ENCODE measurements at regions not wholly inside any gene's neighbourhood (a gene's known extent, or its start where the extent isn't known, plus 50 kb on each side); places are given as distances from the start of the nearest gene placed in this dataset.

- DNase-seq (ENCODE audit: low spot score) (peak; percentile 53), ATAC-seq (peak; percentile 70)
- H3F3A ChIP-seq (replicated peaks; ENCODE audit: low read depth): no peaks in the 10 kb centered on the region
- peaks cover 9% of the 10 kb centered on the region for H3K9me2 ChIP-seq (ENCODE audit: insufficient read depth)
- Mint-ChIP-seq H3K4me1 (peaks cover 14% of the 10 kb centered on the region; the same call in 2 of the 3 replicates), H3K36me3 (ENCODE audit: low read depth) (peaks cover 15% of the 10 kb centered on the region), H3K4me3 (no peak overlapping the region), H3K9me3 (peaks cover 23% of the 10 kb centered on the region), H3K27me3 (ENCODE audit: insufficient read depth, low read depth, poor library complexity) (peaks cover 3% of the 10 kb centered on the region), H3K27ac (no peak overlapping the region)
- no peak overlapping the region for H2AFZ ChIP-seq
- no peaks in the 10 kb centered on the region for H4K20me1 ChIP-seq (replicated peaks; ENCODE audit: insufficient read depth)
- H3K36me3 ChIP-seq (ENCODE audit: insufficient read depth): no peaks in the 10 kb centered on the region
- no peak for TF ChIP-seq ZNF462 (CRISPR knock-in tag; IDR thresholded peaks at IDR 0.05)
- no peak for TF ChIP-seq ZNF331 (CRISPR knock-in tag; IDR thresholded peaks at IDR 0.05; ENCODE audit: low read depth)
- peak; percentile 84 for TF ChIP-seq REST (IDR thresholded peaks at IDR 0.05; ENCODE audit: unreplicated experiment)
- no peak for TF ChIP-seq CREB1 (CRISPR knock-in tag; IDR thresholded peaks at IDR 0.05; ENCODE audit: low read depth)
- no peak for TF ChIP-seq NANOG (IDR thresholded peaks at IDR 0.05; ENCODE audit: borderline replicate concordance)
- H3K27me3 ChIP-seq (ENCODE audit: insufficient read depth): no peaks in the 10 kb centered on the region
- H3K4me1 ChIP-seq (ENCODE audit: insufficient read depth): no peaks in the 10 kb centered on the region
- H3K27ac ChIP-seq (ENCODE audit: low read depth): no peak overlapping the region
- H3K4me3 ChIP-seq: no peak overlapping the region
- H3K4me2 ChIP-seq: no peak overlapping the region
- H3K79me2 ChIP-seq (replicated peaks; ENCODE audit: insufficient read depth): no peaks in the 10 kb centered on the region; the same call in 1 of the 2 replicates
Measured at GRCh38 chr16:5176505-5176904, 78.9 kb upstream of the EEF2KMT start.
